GM23338 (cell line): ENCODE measurements at regions not wholly inside any gene's neighbourhood (a gene's known extent, or its start where the extent isn't known, plus 50 kb on each side); places are given as distances from the start of the nearest gene placed in this dataset.

Experiments
- ATAC-seq: fragments of 200-7000 bp; cut with Tn5 transposase; 3 replicates; pipeline ENCODE4 v1.9.1; 2020
- DNase-seq: peaks from one replicate; pipeline ENCODE4 v3.0.0-alpha.2; 2015; ENCODE audit warnings: low spot score
- H2AFZ ChIP-seq: fragments of 200-600 bp; sonication (generic); 2 replicates; pipeline ENCODE4 v1.8.0; 2016; ENCODE audit warnings: antibody characterized with exemption, mild to moderate bottlenecking, moderate library complexity
- H3F3A ChIP-seq: fragments of 200-600 bp; sonication (generic); replicated peaks from 2 replicates; pipeline ENCODE4 v1.8.0; 2017; ENCODE audit warnings: antibody characterized with exemption, mixed run types, low read depth
- H3K27ac ChIP-seq: fragments of 200-600 bp; sonication (generic); 2 replicates; pipeline ENCODE4 v1.6.1; 2016; ENCODE audit warnings: low read depth
- H3K27me3 ChIP-seq: fragments of 200-600 bp; sonication (generic); 2 replicates; pipeline ENCODE4 v1.8.0; 2016; ENCODE audit warnings: mild to moderate bottlenecking, mixed run types, moderate library complexity; ENCODE audit not compliant: insufficient read depth
- H3K36me3 ChIP-seq: fragments of 200-600 bp; sonication (generic); 2 replicates; pipeline ENCODE4 v1.8.0; 2016; ENCODE audit warnings: mild to moderate bottlenecking; ENCODE audit not compliant: insufficient read depth
- H3K4me1 ChIP-seq: fragments of 200-600 bp; sonication (generic); 2 replicates; pipeline ENCODE4 v1.8.0; 2016; ENCODE audit warnings: mild to moderate bottlenecking, moderate library complexity; ENCODE audit not compliant: insufficient read depth
- H3K4me2 ChIP-seq: fragments of 200-600 bp; sonication (generic); 2 replicates; pipeline ENCODE4 v1.7.1; 2017; ENCODE audit warnings: mixed run types
- H3K4me3 ChIP-seq: fragments of 200-600 bp; sonication (generic); 2 replicates; pipeline ENCODE4 v1.6.1; 2016; ENCODE audit warnings: mixed run types
- H3K79me2 ChIP-seq: fragments of 200-600 bp; sonication (generic); replicated peaks from 2 replicates; pipeline ENCODE4 v1.8.0; 2017; ENCODE audit warnings: mild to moderate bottlenecking; ENCODE audit not compliant: insufficient read depth
- H3K9me2 ChIP-seq: fragments of 200-600 bp; sonication (generic); 2 replicates; pipeline ENCODE4 v1.8.0; 2017; ENCODE audit not compliant: insufficient read depth
- H4K20me1 ChIP-seq: fragments of 200-600 bp; sonication (generic); replicated peaks from 2 replicates; pipeline ENCODE4 v1.8.0; 2017; ENCODE audit warnings: mild to moderate bottlenecking; ENCODE audit not compliant: insufficient read depth
- H3K27ac Mint-ChIP-seq: 2 replicates; pipeline ENCODE4 v1.8.0; 2020; ENCODE audit warnings: inconsistent platforms, mild to moderate bottlenecking, moderate library complexity, mixed read lengths
- H3K27me3 Mint-ChIP-seq: 3 replicates; pipeline ENCODE4 v1.8.0; 2022; ENCODE audit warnings: low read depth, mild to moderate bottlenecking, moderate library complexity, mixed read lengths, inconsistent platforms; ENCODE audit not compliant: insufficient read depth, poor library complexity
- H3K36me3 Mint-ChIP-seq: 3 replicates; pipeline ENCODE4 v1.8.0; 2021; ENCODE audit warnings: low read depth, mild to moderate bottlenecking, inconsistent platforms, moderate library complexity, mixed read lengths
- H3K4me1 Mint-ChIP-seq: 3 replicates; pipeline ENCODE4 v1.8.0; 2020; ENCODE audit warnings: mild to moderate bottlenecking, inconsistent platforms, mixed read lengths
- H3K4me3 Mint-ChIP-seq: 3 replicates; pipeline ENCODE4 v1.8.0; 2021; ENCODE audit warnings: moderate library complexity, mild to moderate bottlenecking, inconsistent platforms, mixed read lengths
- H3K9me3 Mint-ChIP-seq: 3 replicates; pipeline ENCODE4 v1.8.0; 2020; ENCODE audit warnings: moderate library complexity, mild to moderate bottlenecking, inconsistent platforms, mixed read lengths
- CREB1 ChIP-seq: fragments of 250-450 bp; sonication (Bioruptor Pico); IDR thresholded peaks from 2 replicates; pipeline ENCODE4 v1.5.0; 2020; ENCODE audit warnings: low read depth, mild to moderate bottlenecking, moderate library complexity
- CTCF ChIP-seq, 2 experiments: fragments of 200-600 bp in 1 of 2; sonication (generic) in 1 of 2; conservative IDR thresholded peaks; 2 replicates each; pipeline versions ENCODE4 v1.5.1 to v1.6.1; 2016 to 2017; ENCODE audit warnings: antibody characterized with exemption in 2 of 2, low read depth in 2 of 2, mild to moderate bottlenecking in 2 of 2, moderate library complexity in 1 of 2
- ETS1 ChIP-seq: IDR thresholded peaks from 2 replicates; pipeline ENCODE4 v1.6.1; 2016; ENCODE audit warnings: antibody characterized with exemption
- EZH2 ChIP-seq: fragments of 200-600 bp; sonication (generic); IDR thresholded peaks from one replicate; pipeline ENCODE4 v1.8.0; 2017; ENCODE audit warnings: antibody characterized with exemption, mild to moderate bottlenecking, low read depth; ENCODE audit not compliant: unreplicated experiment
- EZH2phosphoT487 ChIP-seq: fragments of 200-600 bp; sonication (generic); IDR thresholded peaks from one replicate; pipeline ENCODE4 v1.8.1; 2018; ENCODE audit warnings: antibody characterized with exemption; ENCODE audit not compliant: unreplicated experiment
- JUNB ChIP-seq: IDR thresholded peaks from one replicate; pipeline ENCODE4 v1.6.1; 2016; ENCODE audit warnings: antibody characterized with exemption; ENCODE audit not compliant: unreplicated experiment
- NANOG ChIP-seq: IDR thresholded peaks from 2 replicates; pipeline ENCODE4 v1.6.1; 2016; ENCODE audit warnings: antibody characterized with exemption, borderline replicate concordance
- POLR2AphosphoS5 ChIP-seq: IDR thresholded peaks from 2 replicates; pipeline ENCODE4 v1.6.1; 2016; ENCODE audit warnings: antibody characterized with exemption, low read depth
- REST ChIP-seq: IDR thresholded peaks from one replicate; pipeline ENCODE4 v1.6.1; 2018; ENCODE audit warnings: antibody characterized with exemption; ENCODE audit not compliant: unreplicated experiment
- STAT1 ChIP-seq: IDR thresholded peaks from one replicate; pipeline ENCODE4 v1.6.1; 2016; ENCODE audit warnings: antibody characterized with exemption; ENCODE audit not compliant: unreplicated experiment
- ZNF114 ChIP-seq: fragments of 250-450 bp; sonication (Bioruptor Pico); IDR thresholded peaks from 2 replicates; pipeline ENCODE4 v1.5.0; 2020; ENCODE audit warnings: mild to moderate bottlenecking, moderate library complexity
- ZNF331 ChIP-seq: fragments of 250-450 bp; sonication (Bioruptor Pico); IDR thresholded peaks from 2 replicates; pipeline ENCODE4 v1.5.0; 2020; ENCODE audit warnings: low read depth, mild to moderate bottlenecking, moderate library complexity
- ZNF462 ChIP-seq: fragments of 250-450 bp; sonication (Bioruptor Pico); IDR thresholded peaks from 2 replicates; pipeline ENCODE4 v1.5.0; 2020; ENCODE audit warnings: mild to moderate bottlenecking, moderate library complexity

- no peak for TF ChIP-seq CTCF (conservative IDR thresholded peaks at IDR 0.05; ENCODE audit: low read depth in 2 of 2)
Measured at GRCh38 chr6:94894300-94894699, 683.0 kb upstream of the MANEA start (continued).

- H3K9me2 ChIP-seq, result no peaks in the 10 kb centered on the region
- H3K27ac ChIP-seq, result no peak overlapping the region
- no peak overlapping the region; the same call in 1 of the 2 replicates for H3K27ac Mint-ChIP-seq
- peaks cover 13% of the 10 kb centered on the region; the same call in 2 of the 3 replicates for H3K4me1 Mint-ChIP-seq
- no peak overlapping the region for H3K4me3 ChIP-seq
- no peak overlapping the region for H3K4me2 ChIP-seq
- no peak overlapping the region for H3K4me3 Mint-ChIP-seq
- no peaks in the 10 kb centered on the region for H3K36me3 ChIP-seq
- H3K4me1 ChIP-seq, result peaks cover 8% of the 10 kb centered on the region; the same call in 1 of the 2 replicates
- no peaks in the 10 kb centered on the region for H4K20me1 ChIP-seq
- H3K27me3 ChIP-seq, result no peaks in the 10 kb centered on the region
- no peaks in the 10 kb centered on the region for H3K27me3 Mint-ChIP-seq
- ATAC-seq, result no peak
- H3K36me3 Mint-ChIP-seq, result no peaks in the 10 kb centered on the region
- no peak overlapping the region for H2AFZ ChIP-seq
- no peaks in the 10 kb centered on the region for H3K79me2 ChIP-seq
- no peak for DNase-seq
- no peaks in the 10 kb centered on the region for H3K9me3 Mint-ChIP-seq
- H3F3A ChIP-seq, result no peaks in the 10 kb centered on the region
- TF ChIP-seq REST (no peak), ZNF331 (CRISPR knock-in tag) (no peak), JUNB (no peak), EZH2 (no peak), STAT1 (no peak), ZNF114 (CRISPR knock-in tag) (no peak), NANOG (no peak), CREB1 (no peak), ETS1 (no peak), ZNF462 (no peak), EZH2phosphoT487 (no peak), POLR2AphosphoS5 (no peak)
Measured at GRCh38 chr6:94893327-94893726, 684.0 kb upstream of the MANEA start.
